HG03354 (cell line): ENCODE measurements at regions not wholly inside any gene's neighbourhood (a gene's known extent, or its start where the extent isn't known, plus 50 kb on each side); places are given as distances from the start of the nearest gene placed in this dataset.
"Not testable (repeated sequence)": the region's sequence is repeated elsewhere in the genome, so short reads cannot be mapped to it uniquely, and the experiment has no call there.

Experiments used
- ATAC-seq: cut with Tn5 transposase; IDR thresholded peaks from one replicate; pipeline ENCODE4 v1.9.1; 2021; ENCODE audit warnings: mild to moderate bottlenecking; ENCODE audit not compliant: unreplicated experiment, poor library complexity, severe bottlenecking

DNA sequence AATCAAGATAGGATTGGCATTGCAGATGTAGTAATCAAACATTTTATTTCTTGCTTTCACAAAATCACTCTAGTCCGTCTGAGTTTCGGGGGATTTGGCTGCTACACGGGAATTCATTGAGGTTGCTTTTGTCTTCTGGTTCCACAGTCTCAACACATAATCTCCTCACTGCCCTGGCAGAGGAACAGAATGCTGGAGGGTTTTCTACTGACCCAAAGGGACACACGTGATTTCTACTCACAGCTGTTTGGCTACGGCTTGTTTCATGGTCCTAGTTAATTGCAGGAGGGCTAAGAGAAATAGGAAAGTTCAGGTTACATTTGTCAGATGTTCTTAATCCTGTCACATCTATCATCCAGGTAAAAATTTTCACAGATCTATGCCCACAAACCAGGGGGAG, 1811.6 kb downstream of the ARAP2 start:
- ATAC-seq, result no peak

- not testable (repeated sequence) for ATAC-seq
These were observed 1809.9 kb downstream of the ARAP2 start for GRCh38 chr4:34434377-34434776.

DNA sequence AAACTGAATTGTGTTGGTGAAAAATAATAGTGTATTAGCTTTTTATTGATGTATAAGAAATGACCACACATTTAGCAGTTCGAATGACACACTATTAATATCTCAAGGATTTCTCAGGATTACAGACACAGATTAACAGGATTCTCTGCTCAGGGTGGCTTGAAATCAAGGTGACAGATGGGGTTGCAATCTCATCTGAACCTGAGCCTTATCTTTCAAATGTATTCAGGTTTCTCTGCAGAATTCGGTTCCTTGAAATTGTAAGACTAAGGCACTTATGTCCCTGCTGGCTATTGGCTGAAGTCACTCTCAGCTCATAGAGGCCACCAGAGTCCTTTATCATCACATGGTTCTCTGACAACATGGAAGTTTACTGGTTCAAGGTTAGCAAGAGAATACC, 1780.1 kb downstream of the ARAP2 start:
- no peak for ATAC-seq

- no peak for ATAC-seq
These were observed 1777.9 kb downstream of the ARAP2 start for GRCh38 chr4:34466411-34466810.

DNA sequence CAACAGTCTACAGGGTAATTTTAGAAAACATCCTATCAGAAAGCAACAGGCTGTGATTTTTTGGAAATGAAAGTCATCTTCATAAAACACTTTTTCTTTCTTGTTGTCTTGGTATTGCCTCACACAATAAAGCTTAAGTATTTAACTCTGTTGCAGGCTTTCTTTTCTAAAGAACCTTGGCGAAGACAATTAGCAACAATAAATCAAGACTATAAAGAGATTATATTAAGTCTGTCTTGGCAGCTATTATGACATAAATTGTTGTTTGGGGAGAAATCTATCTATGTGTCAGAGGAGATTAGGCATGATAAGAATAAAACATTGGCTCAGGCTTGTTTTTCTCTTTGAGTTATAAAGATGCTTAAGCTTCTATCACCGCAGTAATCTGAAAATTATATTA, 1774.8 kb downstream of the ARAP2 start:
- ATAC-seq, result no peak

- ATAC-seq, result no peak
These were observed 1759.1 kb downstream of the ARAP2 start for GRCh38 chr4:34485252-34485651.

DNA sequence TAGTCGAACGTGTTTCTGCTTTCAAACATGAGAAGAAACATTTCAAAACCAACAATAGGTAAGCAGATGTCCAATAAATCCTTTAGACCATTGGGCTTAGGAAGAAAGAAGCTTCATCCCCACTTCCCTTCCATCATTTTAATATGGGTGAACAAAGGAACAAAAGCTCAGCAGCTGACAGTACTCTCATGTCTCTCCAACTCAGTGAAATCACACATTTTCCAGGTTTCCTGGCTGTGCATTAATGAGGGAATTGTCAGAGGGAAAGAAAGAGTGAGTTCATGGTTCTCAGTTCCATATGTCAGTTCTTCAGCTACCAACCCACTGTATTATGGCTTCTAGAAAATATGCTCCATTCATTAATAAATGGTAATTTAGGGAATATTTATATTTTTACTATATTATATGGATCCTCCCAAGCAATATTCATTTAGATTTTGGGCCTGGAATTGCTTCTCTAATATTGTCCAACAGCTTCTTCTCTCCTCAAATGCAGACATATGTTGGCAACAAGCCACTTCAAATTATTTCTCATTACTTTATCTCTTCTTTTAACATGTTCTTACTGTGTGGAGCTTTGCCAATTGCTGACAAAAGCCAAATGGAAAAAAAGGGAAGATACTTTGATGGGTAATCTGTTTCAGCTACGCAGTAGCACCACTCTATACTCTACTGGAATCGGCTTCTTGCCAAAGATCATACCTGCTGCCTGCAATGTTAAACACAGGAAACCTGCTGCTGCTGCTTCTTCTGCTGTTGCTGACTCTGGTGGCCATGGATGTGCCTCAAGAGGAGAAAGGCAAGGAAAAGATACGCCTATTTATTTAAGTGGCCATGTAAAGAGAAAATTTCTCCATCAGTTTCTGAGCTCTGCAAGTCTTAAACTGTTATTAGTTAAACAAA, 1757.6 kb downstream of the ARAP2 start:
- no peak for ATAC-seq

- no peak for ATAC-seq
These were observed 1751.9 kb downstream of the ARAP2 start for GRCh38 chr4:34492414-34492813.

DNA sequence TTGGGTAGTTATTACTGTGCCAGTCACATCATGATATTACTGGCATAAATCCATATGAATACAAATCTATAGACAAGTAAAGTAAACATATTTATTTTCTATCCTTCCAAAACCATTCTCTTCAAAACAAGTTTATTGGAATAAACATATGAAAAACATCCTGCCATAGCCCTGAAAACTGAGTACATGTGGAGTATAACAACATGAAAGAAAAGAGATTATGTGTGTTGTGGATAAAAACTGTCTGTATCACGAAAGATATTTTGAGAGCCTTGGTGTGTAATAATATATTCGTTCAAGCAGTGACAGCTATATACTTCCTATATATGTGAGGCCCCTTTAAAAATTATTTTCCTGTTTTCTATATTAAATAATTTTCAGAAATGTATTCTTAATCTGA, 1742.2 kb downstream of the ARAP2 start:
- ATAC-seq, result no peak

DNA sequence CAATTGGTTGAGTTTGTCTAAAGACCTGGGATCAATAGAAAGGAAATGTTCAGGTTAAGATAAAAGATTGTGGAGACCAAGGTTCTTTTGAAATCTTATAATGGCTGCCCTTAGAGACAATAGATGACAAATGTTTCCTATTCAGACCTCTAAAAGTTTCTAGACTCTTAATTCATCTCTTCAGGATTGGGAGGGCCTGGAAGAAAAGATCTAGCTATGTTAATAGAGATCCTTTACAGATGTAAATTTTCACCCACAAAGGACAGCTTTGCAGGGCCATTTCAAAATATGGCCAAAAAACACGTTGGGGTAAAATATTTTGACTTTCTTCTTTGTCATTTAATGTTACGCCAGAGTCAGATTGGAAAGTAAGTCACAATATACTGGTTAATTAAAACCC, 1739.6 kb downstream of the ARAP2 start:
- ATAC-seq, result not testable (repeated sequence)

DNA sequence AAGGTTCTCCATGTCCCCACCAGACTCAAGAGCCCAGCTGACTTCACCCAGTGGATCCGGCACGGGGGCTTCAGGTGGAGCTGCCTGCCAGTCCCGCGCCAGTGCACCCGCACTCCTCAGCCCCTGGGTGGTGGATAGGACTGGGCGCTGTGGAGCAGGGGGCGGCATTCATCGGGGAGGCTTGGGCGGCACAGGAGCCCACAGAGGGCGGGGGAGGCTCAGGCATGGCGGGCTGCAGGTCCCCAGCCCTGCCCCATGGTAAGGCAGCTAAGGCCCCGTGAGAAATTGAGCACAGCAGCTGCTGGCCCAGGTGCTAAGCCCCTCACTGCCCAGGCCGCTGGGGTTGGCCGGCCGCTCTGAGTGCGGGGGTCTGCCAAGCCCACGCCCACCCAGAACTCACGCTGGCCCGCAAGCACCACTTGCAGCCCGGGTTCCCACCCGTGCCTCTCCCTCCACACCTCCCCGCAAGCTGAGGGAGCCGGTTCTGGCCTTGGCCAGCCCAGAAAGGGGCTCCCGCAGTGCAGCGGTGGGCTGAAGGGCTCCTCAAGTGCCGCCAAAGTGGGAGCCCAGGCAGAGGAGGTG, 1737.7 kb downstream of the ARAP2 start:
- ATAC-seq, result not testable (repeated sequence)

DNA sequence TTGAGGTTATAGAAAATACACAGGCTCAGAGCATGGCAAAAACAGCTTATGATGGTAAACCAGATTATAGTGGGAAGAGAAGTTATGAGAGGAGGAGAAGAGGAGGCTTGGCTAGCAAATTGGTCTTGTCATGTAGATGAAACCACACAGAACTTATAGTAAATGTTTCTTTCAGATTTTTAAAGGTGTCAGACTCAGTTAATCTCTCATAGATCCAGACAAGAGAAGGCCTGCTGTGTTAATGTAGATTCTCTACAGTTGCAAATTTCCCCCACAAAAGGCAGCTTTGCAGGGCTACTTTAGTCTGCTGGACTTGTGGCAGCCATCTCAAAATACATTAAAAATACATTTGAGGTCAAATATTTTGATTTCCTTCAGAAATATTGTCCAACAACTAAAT, 1731.7 kb downstream of the ARAP2 start:
- no peak for ATAC-seq

- ATAC-seq, result no peak
These were observed 1727.8 kb downstream of the ARAP2 start for GRCh38 chr4:34516524-34516923.

GRCh38 chr4:34534916-34535315, 1709.4 kb downstream of the ARAP2 start:
- ATAC-seq, result no peak

DNA sequence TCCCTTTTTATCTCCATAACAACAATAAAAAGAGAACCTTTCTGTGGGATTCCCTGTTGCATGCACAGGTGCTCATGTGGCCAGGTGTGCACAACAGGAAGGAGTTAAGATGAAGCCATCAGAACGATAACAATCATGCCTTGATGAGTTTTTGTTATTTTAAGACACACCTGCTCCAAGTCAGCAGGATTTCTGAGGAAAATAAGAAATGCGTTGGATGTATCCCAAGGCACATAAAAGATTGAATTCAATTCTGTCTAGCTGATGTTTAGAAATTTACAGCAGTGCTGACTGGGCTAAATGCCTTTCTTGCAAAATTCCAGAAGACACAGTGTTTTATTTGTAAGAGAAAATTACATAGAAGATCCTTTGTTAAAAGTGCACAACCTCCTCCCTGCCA, 1678.2 kb downstream of the ARAP2 start:
- no peak for ATAC-seq

DNA sequence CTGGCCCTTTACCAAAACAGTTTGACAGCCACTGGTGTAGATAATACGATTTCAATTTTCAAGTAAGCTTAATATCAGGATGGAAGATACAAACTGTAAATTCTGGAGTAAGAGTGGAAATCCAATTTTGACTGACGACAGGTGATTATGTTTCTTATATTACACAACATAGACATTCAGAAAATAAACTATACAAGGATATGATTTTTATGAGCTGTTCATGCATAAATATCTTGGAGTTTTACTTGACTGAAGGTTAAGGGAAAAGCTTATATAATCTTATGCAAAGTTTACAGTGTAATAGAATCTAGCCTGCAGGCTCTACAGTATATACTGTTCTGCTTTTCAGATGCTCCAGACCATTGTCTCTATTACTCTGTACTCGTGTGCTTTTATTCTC, 1672.3 kb downstream of the ARAP2 start:
- ATAC-seq, result no peak

DNA sequence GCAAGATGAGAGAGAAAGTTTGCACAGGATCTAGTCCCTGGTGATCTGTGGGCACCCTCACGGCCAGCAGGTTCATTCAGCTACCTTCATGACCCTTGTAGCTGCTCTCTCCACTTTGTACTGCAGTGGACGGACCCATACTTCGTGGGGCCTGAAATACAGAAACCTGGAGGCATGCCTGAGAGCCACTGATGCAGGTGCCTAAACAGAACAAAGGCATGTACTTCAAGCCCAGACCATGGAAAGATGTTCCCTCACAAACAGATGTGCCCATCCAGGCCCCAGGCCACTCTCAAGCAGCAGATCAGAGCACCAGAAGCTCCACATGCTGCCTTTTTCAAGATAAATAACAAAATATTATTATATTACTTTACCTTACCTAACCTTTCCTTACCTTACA, 1629.0 kb downstream of the ARAP2 start:
- ATAC-seq, result no peak

DNA sequence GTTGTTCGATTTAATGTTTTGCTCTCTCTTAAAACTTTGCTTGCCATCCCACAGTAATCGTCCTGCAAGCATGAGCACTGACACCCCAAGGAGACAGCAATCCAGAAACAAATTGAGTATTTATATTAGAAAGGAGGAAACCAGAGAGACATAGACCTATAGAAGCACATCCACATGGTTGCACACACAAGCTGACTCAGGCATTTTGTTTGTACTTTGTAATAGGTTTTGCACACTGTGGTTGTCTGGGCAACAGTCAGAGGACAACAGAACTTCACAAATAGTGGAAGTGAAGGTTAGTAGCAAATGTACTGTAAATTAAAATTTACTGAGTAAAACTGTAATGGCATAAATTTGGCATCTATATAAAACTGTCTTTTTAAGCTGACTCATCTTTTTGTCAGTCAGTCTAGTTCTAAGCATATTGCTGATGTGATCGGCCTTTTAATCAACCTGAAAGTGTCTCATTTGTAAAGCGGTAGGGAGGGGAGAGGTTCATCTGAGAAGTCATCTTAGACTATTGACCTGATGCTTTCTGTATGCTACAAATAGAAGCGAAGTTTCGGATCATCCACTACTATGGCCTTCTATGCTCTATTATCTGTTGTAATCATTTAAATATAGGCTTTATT, 1624.7 kb downstream of the ARAP2 start:
- ATAC-seq, result no peak

GRCh38 chr4:34628471-34628870, 1615.8 kb downstream of the ARAP2 start:
- ATAC-seq, result no peak

GRCh38 chr4:34629451-34629850, 1614.9 kb downstream of the ARAP2 start:
- no peak for ATAC-seq

- ATAC-seq, result no peak
These were observed 1611.1 kb downstream of the ARAP2 start for GRCh38 chr4:34633241-34633640.
